Activated T-helper 2 cell treated with anti-CD3 and anti-CD28 coated beads, Interferon-gamma antibody, Interleukin-2, Interleukin-4, amounts not matched to agents 10 μg/mL and 5 μg/mL and 100 μg/mL, durations not matched to agents 14 hours and 24 hours and 36 hours (primary cell): ENCODE measurements at regions not wholly inside any gene's neighbourhood (a gene's known extent, or its start where the extent isn't known, plus 50 kb on each side); places are given as distances from the start of the nearest gene placed in this dataset.

Experiments
- DNase-seq: peaks from one replicate; pipeline ENCODE4 v3.0.0; 2021; ENCODE audit warnings: low spot score
- H3K27ac Mint-ChIP-seq: one replicate; pipeline ENCODE4 v1.8.0; 2021; ENCODE audit warnings: mixed read lengths
- H3K27me3 Mint-ChIP-seq: one replicate; pipeline ENCODE4 v1.8.0; 2021; ENCODE audit warnings: low read depth, mixed read lengths
- H3K36me3 Mint-ChIP-seq: one replicate; pipeline ENCODE4 v1.8.0; 2021; ENCODE audit warnings: low read depth, mixed read lengths
- H3K4me1 Mint-ChIP-seq: one replicate; pipeline ENCODE4 v1.8.0; 2021; ENCODE audit warnings: low read depth, mixed read lengths
- H3K4me3 Mint-ChIP-seq: one replicate; pipeline ENCODE4 v1.8.0; 2021; ENCODE audit warnings: low read depth, mild to moderate bottlenecking, moderate library complexity, mixed read lengths
- H3K9me3 Mint-ChIP-seq: one replicate; pipeline ENCODE4 v1.8.0; 2021; ENCODE audit warnings: mixed read lengths
- intact Hi-C: fragments of 100-400 bp; cut with micrococcal nuclease; formaldehyde crosslinking; loops from one replicate; pipeline ENCODE4 v1.15.1; 2023

DNA sequence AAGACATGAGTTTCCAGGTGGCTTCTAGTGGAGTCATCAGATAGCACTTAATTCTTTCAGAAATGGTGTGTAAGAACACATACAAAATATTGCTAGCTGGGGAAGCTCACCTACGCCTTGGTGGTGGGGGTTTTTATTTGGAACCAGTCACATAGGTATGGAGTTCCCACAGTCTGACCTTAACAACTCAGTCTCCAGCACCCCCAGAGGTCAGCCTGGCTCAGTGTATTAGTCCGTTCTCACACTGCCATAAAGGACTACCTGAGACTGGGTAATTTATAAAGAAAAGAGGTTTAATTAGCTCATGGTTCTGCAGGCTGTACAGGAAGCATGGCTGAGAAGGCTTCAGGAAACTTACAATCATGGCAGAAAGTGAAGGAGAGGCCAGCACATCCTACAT lies 317.5 kb upstream of the ZC3H12C start:
- DNase-seq, result no peak
- Mint-ChIP-seq H3K4me1 (no peaks in the 10 kb centered on the region), H3K27ac (no peak overlapping the region), H3K9me3 (no peaks in the 10 kb centered on the region), H3K27me3 (no peaks in the 10 kb centered on the region), H3K4me3 (no peak overlapping the region), H3K36me3 (no peaks in the 10 kb centered on the region)
- intact Hi-C loops, result no loop called here

DNA sequence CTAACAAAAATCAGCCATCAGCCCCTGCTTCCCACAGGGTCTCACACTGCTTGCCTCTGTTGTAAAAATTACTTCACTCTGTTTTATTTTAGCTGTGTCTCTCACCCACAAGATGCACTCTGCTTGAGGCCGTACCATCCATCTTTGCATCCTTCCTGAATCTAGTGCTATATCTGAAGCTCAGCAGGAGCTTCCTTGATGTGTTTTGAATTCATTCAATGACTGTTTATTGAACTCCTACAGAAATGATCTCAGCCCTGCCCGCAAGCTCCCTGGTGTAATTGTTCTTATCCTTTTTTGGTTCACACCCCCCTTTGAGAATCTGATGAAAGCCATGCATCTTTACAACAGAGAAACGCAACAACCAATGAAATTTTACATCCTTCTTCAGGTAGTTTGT lies 310.2 kb upstream of the ZC3H12C start:
- Mint-ChIP-seq H3K36me3 (no peaks in the 10 kb centered on the region), H3K9me3 (no peaks in the 10 kb centered on the region), H3K27ac (no peak overlapping the region), H3K4me1 (no peaks in the 10 kb centered on the region), H3K4me3 (no peak overlapping the region), H3K27me3 (no peaks in the 10 kb centered on the region)
- intact Hi-C loops, result no loop called here
- no peak for DNase-seq

DNA sequence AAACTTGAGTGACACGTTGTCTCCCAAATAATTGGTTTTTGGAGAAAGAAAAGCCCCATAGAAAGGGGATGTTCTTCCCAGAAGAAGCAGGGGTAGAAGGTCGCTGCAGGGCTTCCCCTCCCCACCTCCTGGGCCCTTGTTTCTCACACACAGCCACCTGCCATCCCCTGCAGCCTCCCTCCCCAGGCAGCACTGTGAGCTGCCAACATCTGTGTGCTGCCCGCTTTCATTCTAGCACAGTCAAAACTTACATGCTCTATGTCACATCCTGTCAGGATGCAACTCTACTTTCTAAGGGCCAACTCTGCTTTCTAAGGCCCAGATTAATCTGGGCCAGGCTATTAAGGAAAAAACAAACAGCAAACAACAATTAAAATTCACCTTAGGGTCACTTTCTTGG lies 309.4 kb upstream of the ZC3H12C start:
- Mint-ChIP-seq H3K9me3 (no peaks in the 10 kb centered on the region), H3K27ac (no peak overlapping the region), H3K4me3 (no peak overlapping the region), H3K36me3 (no peaks in the 10 kb centered on the region), H3K27me3 (no peaks in the 10 kb centered on the region), H3K4me1 (no peaks in the 10 kb centered on the region)
- intact Hi-C loops, result no loop called here
- no peak for DNase-seq

DNA sequence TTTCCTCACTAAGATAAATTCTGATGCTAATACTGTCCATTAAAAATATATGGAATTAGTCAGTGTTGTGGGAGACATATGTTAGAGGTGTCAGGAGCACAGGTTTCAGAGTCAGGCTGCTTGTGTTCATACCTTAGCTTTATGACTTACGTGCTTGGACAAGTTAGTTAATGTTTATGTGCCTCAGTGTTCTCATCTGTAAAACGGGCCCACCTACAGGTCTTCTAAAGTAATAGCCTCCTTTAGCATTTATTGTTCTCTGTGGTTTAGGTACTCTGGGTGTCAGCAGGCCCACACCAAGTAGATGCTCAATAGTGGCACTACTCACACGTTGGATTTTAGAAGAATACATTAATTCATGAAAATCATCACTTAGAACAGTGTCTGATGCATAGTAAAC lies 308.7 kb upstream of the ZC3H12C start:
- Mint-ChIP-seq H3K9me3 (no peaks in the 10 kb centered on the region), H3K36me3 (no peaks in the 10 kb centered on the region), H3K27ac (no peak overlapping the region), H3K4me1 (no peaks in the 10 kb centered on the region), H3K4me3 (no peak overlapping the region), H3K27me3 (no peaks in the 10 kb centered on the region)
- DNase-seq, result no peak
- intact Hi-C loops, result no loop called here

DNA sequence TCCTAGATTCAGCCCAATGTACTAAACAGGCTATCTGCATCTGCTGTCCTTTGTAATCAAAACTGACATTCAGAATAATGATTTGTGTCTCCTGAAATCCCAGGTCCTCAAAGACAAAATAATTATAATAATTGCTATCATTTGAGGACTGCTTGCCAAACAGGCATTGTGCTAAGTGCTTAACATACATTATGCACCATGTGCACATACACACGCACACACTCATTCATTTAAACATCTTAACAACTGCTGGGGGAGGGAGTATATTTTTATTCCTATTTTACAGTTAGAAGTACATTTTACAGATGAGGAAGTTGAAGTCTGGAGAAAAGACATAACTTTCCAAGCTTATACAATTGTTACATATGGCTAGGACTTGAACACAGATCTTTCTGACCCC lies 308.0 kb upstream of the ZC3H12C start:
- H3K27ac Mint-ChIP-seq, result no peak overlapping the region
- no peak overlapping the region for H3K4me3 Mint-ChIP-seq
- H3K4me1 Mint-ChIP-seq, result no peaks in the 10 kb centered on the region
- intact Hi-C loops, result no loop called here
- H3K27me3 Mint-ChIP-seq, result no peaks in the 10 kb centered on the region
- no peaks in the 10 kb centered on the region for H3K36me3 Mint-ChIP-seq
- DNase-seq, result no peak
- H3K9me3 Mint-ChIP-seq, result no peaks in the 10 kb centered on the region

DNA sequence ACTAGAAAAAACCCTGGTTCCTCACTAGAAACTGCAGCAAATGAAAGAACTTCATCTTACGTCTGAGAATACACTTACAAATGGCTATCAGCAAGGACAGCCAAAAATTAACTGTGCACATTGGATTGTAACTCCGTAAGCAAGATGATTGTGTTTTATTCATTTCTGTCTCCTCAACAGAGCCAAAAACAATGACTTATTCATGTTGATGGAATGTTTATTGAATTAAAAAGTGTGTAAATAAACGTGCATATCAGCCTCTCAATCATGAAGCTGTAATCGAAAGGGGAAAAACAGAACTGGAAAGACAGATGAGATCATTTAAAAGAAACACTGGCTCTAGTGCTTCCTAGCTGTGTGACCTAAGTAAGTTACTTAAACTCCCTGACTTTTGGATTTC lies 307.5 kb upstream of the ZC3H12C start:
- intact Hi-C loops, result no loop called here
- no peak overlapping the region for H3K27ac Mint-ChIP-seq
- DNase-seq, result no peak

DNA sequence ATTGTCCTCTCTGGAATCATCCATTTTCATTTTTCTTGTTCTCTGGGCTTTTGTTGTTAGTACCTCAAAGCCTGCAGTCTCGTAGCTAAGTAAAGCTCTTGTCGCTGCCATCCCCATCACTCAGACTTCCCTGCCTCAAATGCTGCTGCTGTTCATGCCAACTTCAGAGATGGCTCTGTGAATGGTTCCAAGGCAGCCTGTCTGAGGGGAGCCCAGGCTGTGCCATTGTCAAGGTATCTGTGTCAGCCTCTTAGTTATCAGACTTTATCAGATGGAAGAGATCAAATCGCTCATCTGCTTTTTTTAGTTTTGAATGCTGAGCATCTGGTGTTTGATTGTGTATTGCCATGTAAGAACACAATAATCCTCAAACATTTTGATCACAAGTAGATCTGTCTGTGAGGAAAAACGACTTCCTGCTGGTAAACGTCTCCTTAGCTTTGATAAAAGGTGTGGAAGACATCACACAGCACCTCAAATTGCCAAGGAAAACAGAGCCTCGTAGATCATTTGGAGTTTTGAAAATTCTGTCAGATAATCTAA lies 304.2 kb upstream of the ZC3H12C start:
- no peak overlapping the region for H3K27ac Mint-ChIP-seq
- H3K36me3 Mint-ChIP-seq, result no peaks in the 10 kb centered on the region
- intact Hi-C loops, result no loop called here
- no peak overlapping the region for H3K4me3 Mint-ChIP-seq
- no peaks in the 10 kb centered on the region for H3K27me3 Mint-ChIP-seq
- no peak for DNase-seq
- H3K9me3 Mint-ChIP-seq, result no peaks in the 10 kb centered on the region
- no peaks in the 10 kb centered on the region for H3K4me1 Mint-ChIP-seq

More for the DNA sequence above, 307.5 kb upstream of the ZC3H12C start:
- no peaks in the 10 kb centered on the region for H3K4me1 Mint-ChIP-seq
- H3K4me3 Mint-ChIP-seq, result no peak overlapping the region
- no peaks in the 10 kb centered on the region for H3K27me3 Mint-ChIP-seq
- no peaks in the 10 kb centered on the region for H3K36me3 Mint-ChIP-seq
- no peaks in the 10 kb centered on the region for H3K9me3 Mint-ChIP-seq

DNA sequence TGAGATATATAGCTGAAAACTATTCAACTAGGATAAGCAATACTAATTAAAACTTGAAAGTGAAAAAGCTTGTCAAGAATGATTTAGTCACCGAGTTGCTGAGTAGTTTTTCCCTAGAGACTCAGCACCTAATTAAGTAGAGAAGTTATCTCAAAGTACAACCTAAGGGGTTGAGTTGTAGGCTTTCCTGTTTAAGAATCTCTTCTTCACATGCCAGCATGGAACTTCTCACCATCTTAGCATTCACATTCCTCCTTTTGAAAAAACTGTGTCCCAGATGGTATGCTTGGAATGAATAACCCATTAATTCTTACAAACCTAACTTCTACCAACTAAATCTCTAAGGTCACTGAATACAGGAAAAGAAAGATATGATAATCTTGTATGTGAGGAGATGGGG lies 303.3 kb upstream of the ZC3H12C start:
- no peak overlapping the region for H3K27ac Mint-ChIP-seq
- no peaks in the 10 kb centered on the region for H3K27me3 Mint-ChIP-seq
- no peak overlapping the region for H3K4me3 Mint-ChIP-seq
- H3K4me1 Mint-ChIP-seq, result no peaks in the 10 kb centered on the region
- DNase-seq, result no peak
- no peaks in the 10 kb centered on the region for H3K9me3 Mint-ChIP-seq
- intact Hi-C loops, result no loop called here
- no peaks in the 10 kb centered on the region for H3K36me3 Mint-ChIP-seq

DNA sequence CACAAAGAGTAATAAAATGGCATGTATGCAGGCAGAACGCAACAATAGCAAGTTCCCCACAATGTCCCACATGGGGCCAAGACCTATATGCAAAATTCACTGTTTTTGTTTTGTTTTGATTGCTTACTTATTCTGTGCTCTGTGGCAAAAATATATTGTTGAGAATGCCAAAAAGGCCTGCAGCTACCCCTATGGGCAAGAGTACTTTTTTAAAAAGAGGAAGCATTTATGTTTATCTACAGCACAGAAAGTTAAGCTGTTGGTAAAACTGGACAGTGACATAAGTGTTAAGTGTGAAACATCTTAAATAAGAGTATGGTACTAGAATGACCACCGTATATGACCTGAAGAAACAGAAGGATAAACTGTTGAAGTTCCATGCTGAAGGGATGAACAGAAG lies 301.9 kb upstream of the ZC3H12C start:
- DNase-seq, result no peak
- no peak overlapping the region for H3K4me3 Mint-ChIP-seq
- H3K27me3 Mint-ChIP-seq, result no peaks in the 10 kb centered on the region
- H3K27ac Mint-ChIP-seq, result no peak overlapping the region
- H3K9me3 Mint-ChIP-seq, result no peaks in the 10 kb centered on the region
- intact Hi-C loops, result no loop called here
- no peaks in the 10 kb centered on the region for H3K36me3 Mint-ChIP-seq
- H3K4me1 Mint-ChIP-seq, result no peaks in the 10 kb centered on the region

DNA sequence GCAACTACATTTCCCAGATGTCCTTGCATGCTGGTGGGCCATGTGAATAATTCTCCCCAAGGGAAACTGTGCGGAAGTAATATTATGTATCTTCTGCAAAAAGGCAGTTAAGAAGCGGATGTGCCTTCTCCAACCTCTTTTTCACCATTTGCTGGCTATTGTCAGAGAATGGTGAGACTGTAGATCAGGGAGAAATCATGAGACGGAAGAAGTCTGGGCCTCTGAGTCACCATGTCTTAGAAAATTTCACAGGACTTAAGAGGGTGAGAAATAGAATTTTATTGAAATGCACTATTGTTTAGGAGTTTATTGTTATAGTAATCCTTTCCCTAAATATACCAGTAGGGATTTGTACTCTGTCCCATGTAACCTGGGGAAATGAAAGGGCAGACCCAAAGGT lies 298.7 kb upstream of the ZC3H12C start:
- intact Hi-C loops, result no loop called here
- Mint-ChIP-seq H3K4me1 (no peaks in the 10 kb centered on the region), H3K36me3 (no peaks in the 10 kb centered on the region), H3K27ac (no peak overlapping the region), H3K27me3 (no peaks in the 10 kb centered on the region), H3K4me3 (no peak overlapping the region), H3K9me3 (no peaks in the 10 kb centered on the region)
- no peak for DNase-seq

DNA sequence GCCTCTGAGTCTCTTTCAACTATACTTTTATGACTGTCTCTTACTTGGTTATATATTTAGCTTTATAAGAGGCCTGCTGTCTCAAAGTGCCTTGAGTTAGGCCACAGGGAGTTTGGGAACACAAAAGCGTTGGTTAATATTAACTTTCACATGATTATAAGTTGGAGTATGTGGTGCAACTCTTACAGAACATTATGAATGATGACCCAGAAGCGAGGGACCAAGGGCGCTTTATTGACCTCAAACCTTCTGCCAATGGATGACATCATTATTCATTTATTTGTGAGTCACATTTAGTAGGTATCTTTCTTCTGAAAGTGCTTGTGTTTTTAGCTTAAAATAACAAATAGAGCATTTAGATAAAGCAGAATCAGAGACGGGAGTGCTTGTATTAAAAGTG lies 298.0 kb upstream of the ZC3H12C start:
- Mint-ChIP-seq H3K4me3 (no peak overlapping the region), H3K36me3 (no peaks in the 10 kb centered on the region), H3K9me3 (no peaks in the 10 kb centered on the region), H3K27ac (no peak overlapping the region), H3K4me1 (no peaks in the 10 kb centered on the region), H3K27me3 (no peaks in the 10 kb centered on the region)
- no peak for DNase-seq
- intact Hi-C loops, result no loop called here

DNA sequence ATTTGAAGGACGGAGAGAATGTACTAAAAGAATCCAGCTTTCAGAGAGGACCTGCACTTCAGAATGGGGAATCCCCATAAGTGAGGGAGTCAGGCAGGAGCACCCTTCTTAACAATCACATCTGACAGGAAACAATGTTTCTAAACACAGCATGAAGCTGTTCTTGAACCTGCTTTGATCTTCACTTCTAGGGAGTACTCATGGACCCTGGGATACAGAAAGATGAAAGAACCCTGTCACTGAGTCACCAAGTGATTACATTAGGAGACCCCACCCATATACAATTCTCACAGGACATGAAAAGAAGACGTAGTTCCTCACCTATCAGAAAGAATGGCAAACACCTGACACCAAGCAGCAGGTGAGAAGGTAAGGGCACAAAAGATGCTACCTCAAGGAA lies 296.9 kb upstream of the ZC3H12C start:
- no peaks in the 10 kb centered on the region for H3K27me3 Mint-ChIP-seq
- H3K9me3 Mint-ChIP-seq, result no peaks in the 10 kb centered on the region
- no peak overlapping the region for H3K27ac Mint-ChIP-seq
- intact Hi-C loops, result no loop called here
- no peaks in the 10 kb centered on the region for H3K4me1 Mint-ChIP-seq
- DNase-seq, result no peak
- no peaks in the 10 kb centered on the region for H3K36me3 Mint-ChIP-seq
- no peak overlapping the region for H3K4me3 Mint-ChIP-seq

DNA sequence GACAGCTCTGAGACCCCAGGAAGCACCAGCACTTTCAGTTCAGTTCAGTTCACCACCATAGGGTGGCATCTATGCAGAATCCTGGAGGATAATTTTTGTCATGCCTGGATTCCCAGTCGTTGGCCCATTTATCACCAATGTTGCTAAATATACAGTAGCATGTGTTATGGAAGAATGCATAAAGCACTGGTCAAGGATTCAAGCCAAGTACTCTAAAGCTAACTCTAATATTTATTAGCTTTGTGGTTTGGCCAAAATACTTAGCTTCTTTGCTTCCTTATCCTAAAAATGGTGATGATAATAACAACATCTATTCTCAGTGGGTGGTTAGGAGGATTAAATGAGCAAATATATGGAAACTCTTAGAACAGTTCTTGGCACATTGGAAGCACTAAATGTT lies 294.7 kb upstream of the ZC3H12C start:
- intact Hi-C loops, result no loop called here
- Mint-ChIP-seq H3K4me3 (no peak overlapping the region), H3K27me3 (no peaks in the 10 kb centered on the region), H3K9me3 (no peaks in the 10 kb centered on the region), H3K27ac (no peak overlapping the region), H3K4me1 (no peaks in the 10 kb centered on the region), H3K36me3 (no peaks in the 10 kb centered on the region)
- no peak for DNase-seq

DNA sequence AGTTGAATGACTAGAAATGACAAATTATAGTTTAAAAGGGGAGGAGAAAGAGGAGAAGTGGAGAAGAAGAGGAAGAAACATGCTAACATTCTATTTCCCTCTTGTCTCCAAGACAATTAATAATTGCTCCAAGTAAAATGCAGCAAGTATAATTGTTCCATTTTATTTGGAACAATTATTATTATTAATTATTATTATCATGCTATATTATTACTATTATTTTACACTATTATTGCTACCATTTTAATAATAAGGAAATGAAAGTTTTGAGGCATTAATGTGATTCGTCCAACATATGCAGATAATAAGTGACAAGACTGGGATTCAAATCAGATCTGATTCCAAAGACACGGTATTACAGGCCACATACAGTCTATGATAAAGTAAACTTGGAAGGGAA lies 293.6 kb upstream of the ZC3H12C start:
- intact Hi-C loops, result no loop called here
- no peaks in the 10 kb centered on the region for H3K36me3 Mint-ChIP-seq
- H3K27ac Mint-ChIP-seq, result no peak overlapping the region
- H3K4me3 Mint-ChIP-seq, result no peak overlapping the region
- no peaks in the 10 kb centered on the region for H3K27me3 Mint-ChIP-seq
- no peaks in the 10 kb centered on the region for H3K9me3 Mint-ChIP-seq
- DNase-seq, result no peak
- no peaks in the 10 kb centered on the region for H3K4me1 Mint-ChIP-seq
